IMR-90 (cell line): ENCODE measurements at regions not wholly inside any gene's neighbourhood (a gene's known extent, or its start where the extent isn't known, plus 50 kb on each side); places are given as distances from the start of the nearest gene placed in this dataset.

Experiments used
- ATAC-seq: fragments of 200-7000 bp; cut with Tn5 transposase; 2 replicates; pipeline ENCODE4 v1.9.1; 2020; ENCODE audit warnings: low read depth, mild to moderate bottlenecking, moderate library complexity
- BruUV-seq: library from RNA; stranded (reverse); fragments of 400-500 nt; replicated peaks from 2 replicates; lab custom pipeline; 2021; lab: Mats Ljungman, UMichigan
- CTCF ChIA-PET: fragments of 300-600 bp; formaldehyde crosslinking; extraction: SDS; loops from one replicate; lab custom pipeline; 2021; ENCODE audit warnings: antibody characterized with exemption; lab: Yijun Ruan, JAX
- POLR2A ChIA-PET: fragments of 300-600 bp; sonication (Branson Sonifier 250); formaldehyde crosslinking; loops from one replicate; lab custom pipeline; 2022; ENCODE audit warnings: antibody characterized with exemption; ENCODE audit not compliant: unreplicated experiment; lab: Charles Lee
- DNase-seq: peaks from one replicate; pipeline ENCODE4 v3.0.0; 2013
- H2AFZ ChIP-seq: replicated peaks from 2 replicates; pipeline ENCODE3; 2013; ENCODE audit warnings: low read length, mild to moderate bottlenecking; ENCODE audit not compliant: poor library complexity
- H2AK5ac ChIP-seq: 2 replicates; pipeline ENCODE4 v1.6.1; 2013; ENCODE audit warnings: low read depth, low read length, inconsistent platforms
- H2AK9ac ChIP-seq: replicated peaks from 2 replicates; pipeline ENCODE3; 2013; ENCODE audit warnings: mild to moderate bottlenecking, low read depth, low read length, moderate library complexity; ENCODE audit not compliant: poor library complexity
- H2BK120ac ChIP-seq: 2 replicates; pipeline ENCODE4 v1.6.1; 2013; ENCODE audit warnings: low read depth, low read length, inconsistent platforms
- H2BK15ac ChIP-seq: 3 replicates; pipeline ENCODE4 v1.6.1; 2013; ENCODE audit warnings: low read depth, low read length, inconsistent platforms
- H2BK20ac ChIP-seq: 2 replicates; pipeline ENCODE4 v1.6.1; 2013; ENCODE audit warnings: low read depth, mild to moderate bottlenecking, inconsistent platforms, low read length, moderate library complexity
- H2BK5ac ChIP-seq: 2 replicates; pipeline ENCODE4 v1.6.1; 2013; ENCODE audit warnings: mild to moderate bottlenecking, low read depth, low read length, inconsistent platforms; ENCODE audit not compliant: poor library complexity, severe bottlenecking
- H3K14ac ChIP-seq: replicated peaks from 2 replicates; pipeline ENCODE4 v1.6.1; 2013; ENCODE audit warnings: low read depth, low read length, inconsistent platforms
- H3K18ac ChIP-seq: 2 replicates; pipeline ENCODE4 v1.6.1; 2013; ENCODE audit warnings: low read depth, low read length, control low read depth
- H3K23ac ChIP-seq: 2 replicates; pipeline ENCODE4 v1.6.1; 2013; ENCODE audit warnings: low read depth, low read length, inconsistent platforms
- H3K27ac ChIP-seq: 2 replicates; pipeline ENCODE4 v1.5.1; 2013; ENCODE audit warnings: mild to moderate bottlenecking, control low read depth, low read length; ENCODE audit not compliant: insufficient read depth
- H3K27me3 ChIP-seq: 2 replicates; pipeline ENCODE4 v1.6.1; 2013; ENCODE audit warnings: low read length; ENCODE audit not compliant: control insufficient read depth, insufficient read depth
- H3K36me3 ChIP-seq: 2 replicates; pipeline ENCODE4 v1.6.1; 2013; ENCODE audit warnings: low read length, mixed read lengths; ENCODE audit not compliant: control insufficient read depth, insufficient read depth
- H3K4ac ChIP-seq: 2 replicates; pipeline ENCODE4 v1.6.1; 2013; ENCODE audit warnings: low read depth, low read length, inconsistent platforms
- H3K4me1 ChIP-seq: 2 replicates; pipeline ENCODE4 v1.6.1; 2013; ENCODE audit warnings: low read length, mixed read lengths; ENCODE audit not compliant: control insufficient read depth, insufficient read depth
- H3K4me2 ChIP-seq: 2 replicates; pipeline ENCODE4 v1.6.1; 2013; ENCODE audit warnings: low read depth, mild to moderate bottlenecking, control low read depth, low read length, moderate library complexity
- H3K4me3 ChIP-seq: 2 replicates; pipeline ENCODE4 v1.5.1; 2013; ENCODE audit warnings: low read depth, mild to moderate bottlenecking, control low read depth, low read length, moderate library complexity; ENCODE audit not compliant: insufficient read depth
- H3K56ac ChIP-seq: 2 replicates; pipeline ENCODE4 v1.6.1; 2013; ENCODE audit warnings: low read length, inconsistent platforms; ENCODE audit not compliant: insufficient read depth; ENCODE audit errors: extremely low read depth
- H3K79me1 ChIP-seq, 2 experiments: 2 replicates each; pipeline ENCODE4 v1.6.1; 2013; ENCODE audit warnings: low read length in 2 of 2, inconsistent platforms in 1 of 2, low read depth in 1 of 2
- H3K9ac ChIP-seq: 2 replicates; pipeline ENCODE4 v1.6.1; 2013; ENCODE audit warnings: low read depth, low read length, control low read depth
- H3K9me1 ChIP-seq: 2 replicates; pipeline ENCODE4 v1.6.1; 2013; ENCODE audit warnings: low read length, inconsistent platforms; ENCODE audit not compliant: insufficient read depth
- H3K9me3 ChIP-seq: 2 replicates; pipeline ENCODE4 v1.6.1; 2013; ENCODE audit warnings: low read length; ENCODE audit not compliant: control insufficient read depth, insufficient read depth
- H4K20me1 ChIP-seq: 2 replicates; pipeline ENCODE4 v1.6.1; 2013; ENCODE audit warnings: low read length, inconsistent platforms; ENCODE audit not compliant: insufficient read depth
- H4K5ac ChIP-seq: 2 replicates; pipeline ENCODE4 v1.6.1; 2013; ENCODE audit warnings: mild to moderate bottlenecking, low read depth, low read length, control low read depth
- H4K8ac ChIP-seq, 2 experiments: 2 replicates each; pipeline ENCODE4 v1.6.1; 2013; ENCODE audit warnings: low read depth in 2 of 2, low read length in 2 of 2, control low read depth in 1 of 2, inconsistent platforms in 1 of 2
- H4K91ac ChIP-seq: 2 replicates; pipeline ENCODE4 v1.6.1; 2013; ENCODE audit warnings: low read depth, low read length, inconsistent platforms; ENCODE audit not compliant: insufficient read depth
- CEBPB ChIP-seq: IDR thresholded peaks from 2 replicates; pipeline ENCODE4 v1.6.1; 2012; ENCODE audit warnings: low read depth, low read length, improper control_type of control experiment
- MAFK ChIP-seq: IDR thresholded peaks from 2 replicates; pipeline ENCODE4 v1.6.1; 2012; ENCODE audit warnings: low read depth, low read length, improper control_type of control experiment
- RAD21 ChIP-seq: IDR thresholded peaks from 2 replicates; pipeline ENCODE4 v1.6.1; 2012; ENCODE audit warnings: low read length, improper control_type of control experiment
- RCOR1 ChIP-seq: IDR thresholded peaks from 2 replicates; pipeline ENCODE4 v1.6.1; 2012; ENCODE audit warnings: mild to moderate bottlenecking, low read length, improper control_type of control experiment; ENCODE audit not compliant: insufficient replicate concordance
- RFX5 ChIP-seq: IDR thresholded peaks from 2 replicates; pipeline ENCODE4 v1.8.0; 2012; ENCODE audit warnings: low read depth, mild to moderate bottlenecking, low read length, moderate library complexity
- WGBS, 2 experiments: methylation state at CpG; one replicate each; pipeline versions ENCODE4 v1.1.5 to v1.1.7; 2013; ENCODE audit warnings: missing lambda C conversion rate in 2 of 2; ENCODE audit not compliant: insufficient read length in 1 of 2; ENCODE audit errors: extremely low coverage in 2 of 2; 5-methylcytosine and 5-hydroxymethylcytosine counted together
- dilution Hi-C: fragments of 300-500 bp; cut with HindIII; formaldehyde crosslinking; loops from one replicate; pipeline ENCODE4 v1.14.3; 2018; ENCODE audit warnings: low sequenced_read_pairs; ENCODE audit not compliant: unreplicated experiment
- in situ Hi-C: fragments of 300-500 bp; cut with MboI; formaldehyde crosslinking; loops from 3 replicates; pipeline ENCODE4 v1.14.3; 2019; ENCODE audit warnings: low sequenced_read_pairs, inconsistent platforms, mixed read lengths
- intact Hi-C: fragments of 100-400 bp; cut with micrococcal nuclease; formaldehyde crosslinking; loops from 2 replicates; pipeline ENCODE4 v1.10.0; 2022
- TF ChIP-seq, protein P1 (sequence below): fragments of 150-350 bp; IDR thresholded peaks from 2 replicates; pipeline ENCODE4 v1.6.1; 2017; ENCODE audit warnings: mild to moderate bottlenecking, antibody characterized with exemption, low read length, low read depth

DNA sequence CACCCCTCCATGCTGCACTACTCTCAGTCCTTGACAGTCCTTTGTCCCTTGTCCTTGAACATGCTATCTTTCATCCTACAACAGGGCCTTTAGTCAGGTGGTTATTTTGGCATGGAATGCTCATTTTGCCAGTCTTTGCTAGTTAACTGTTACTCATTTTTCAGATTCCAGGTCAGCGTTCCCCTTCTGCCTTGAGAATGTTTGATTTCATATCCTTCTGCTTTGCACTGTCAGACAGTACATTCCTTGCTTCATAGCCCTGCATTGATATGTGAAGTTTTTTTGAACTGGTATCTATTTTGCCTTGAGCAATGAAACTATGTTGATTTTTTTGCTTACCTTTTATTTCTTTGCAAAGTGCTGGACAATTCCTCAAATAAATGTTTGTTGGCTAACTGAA lies 638.2 kb upstream of the SEMA6A start:
- Histone ChIP-seq H2BK5ac (no peak overlapping the region), H3K4me3 (no peak overlapping the region), H2AK5ac (no peak overlapping the region), H3K56ac (no peak overlapping the region), H3K9me1 (no peaks in the 10 kb centered on the region), H3K14ac (no peak overlapping the region), H3K27ac (no peak overlapping the region), H4K8ac (no peak overlapping the region), H4K5ac (no peak overlapping the region), H3K4me1 (no peaks in the 10 kb centered on the region), H3K9ac (no peak overlapping the region), H2BK120ac (no peak overlapping the region), H4K91ac (no peak overlapping the region), H3K18ac (no peak overlapping the region), H2AK9ac (no peak overlapping the region), H3K36me3 (no peaks in the 10 kb centered on the region), H2BK15ac (no peak overlapping the region), H3K27me3 (no peaks in the 10 kb centered on the region), H4K20me1 (no peaks in the 10 kb centered on the region), H2BK20ac (no peak overlapping the region), H3K79me1 (no peaks in the 10 kb centered on the region), H3K9me3 (peaks cover 20% of the 10 kb centered on the region), H3K4ac (no peak overlapping the region), H3K23ac (no peak overlapping the region), H3K4me2 (no peak overlapping the region), H2AFZ (no peak overlapping the region)
- WGBS, 2 experiments: no CpG with 5 or more reads among the region's 1 CpG
- in situ Hi-C loops: no loop called here
- BruUV-seq: no TSS peak
- ATAC-seq (no peak), DNase-seq (no peak)
- TF ChIP-seq RFX5 (no peak), RAD21 (no peak), RCOR1 (no peak), CEBPB (no peak), MAFK (no peak)
- TF ChIP-seq, protein P1, sequence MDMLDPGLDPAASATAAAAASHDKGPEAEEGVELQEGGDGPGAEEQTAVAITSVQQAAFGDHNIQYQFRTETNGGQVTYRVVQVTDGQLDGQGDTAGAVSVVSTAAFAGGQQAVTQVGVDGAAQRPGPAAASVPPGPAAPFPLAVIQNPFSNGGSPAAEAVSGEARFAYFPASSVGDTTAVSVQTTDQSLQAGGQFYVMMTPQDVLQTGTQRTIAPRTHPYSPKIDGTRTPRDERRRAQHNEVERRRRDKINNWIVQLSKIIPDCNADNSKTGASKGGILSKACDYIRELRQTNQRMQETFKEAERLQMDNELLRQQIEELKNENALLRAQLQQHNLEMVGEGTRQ: no peak
- CTCF ChIA-PET: no interaction called here
- dilution Hi-C loops: no loop called here
- intact Hi-C loops: no loop called here
- POLR2A ChIA-PET: no interaction called here
